H54 (cell line): ENCODE measurements at regions not wholly inside any gene's neighbourhood (a gene's known extent, or its start where the extent isn't known, plus 50 kb on each side); places are given as distances from the start of the nearest gene placed in this dataset.

Experiments used
- DNase-seq: peaks from one replicate; pipeline ENCODE4 v3.0.0; 2011; ENCODE audit warnings: low spot score, mixed read lengths; ENCODE audit not compliant: insufficient read length
- FAIRE-seq: peaks from 3 replicates; lab custom pipeline; 2011; peaks lifted over from hg19 to GRCh38; lab: Jason Lieb, UNC
- POLR2A ChIP-seq: IDR thresholded peaks from 2 replicates; pipeline ENCODE4 v1.6.1; 2011; ENCODE audit warnings: low read depth, mild to moderate bottlenecking, low read length

DNA sequence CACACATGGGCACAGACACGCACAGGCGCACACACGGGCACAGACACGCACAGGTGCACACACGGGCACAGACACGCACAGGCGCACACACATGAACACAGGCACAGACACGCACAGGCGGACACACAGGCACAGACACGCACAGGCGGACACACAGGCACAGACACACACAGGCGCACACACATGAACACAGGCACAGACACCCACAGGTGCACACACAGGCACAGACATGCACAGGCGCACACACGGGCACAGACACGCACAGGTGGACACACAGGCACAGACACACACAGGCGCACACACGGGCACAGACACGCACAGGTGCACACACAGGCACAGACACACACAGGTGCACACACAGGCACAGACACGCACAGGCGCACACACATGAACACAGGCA lies 312.8 kb upstream of the IRX1 start:
- DNase-seq (no peak), FAIRE-seq (no peak)
- TF ChIP-seq POLR2A: no peak

DNA sequence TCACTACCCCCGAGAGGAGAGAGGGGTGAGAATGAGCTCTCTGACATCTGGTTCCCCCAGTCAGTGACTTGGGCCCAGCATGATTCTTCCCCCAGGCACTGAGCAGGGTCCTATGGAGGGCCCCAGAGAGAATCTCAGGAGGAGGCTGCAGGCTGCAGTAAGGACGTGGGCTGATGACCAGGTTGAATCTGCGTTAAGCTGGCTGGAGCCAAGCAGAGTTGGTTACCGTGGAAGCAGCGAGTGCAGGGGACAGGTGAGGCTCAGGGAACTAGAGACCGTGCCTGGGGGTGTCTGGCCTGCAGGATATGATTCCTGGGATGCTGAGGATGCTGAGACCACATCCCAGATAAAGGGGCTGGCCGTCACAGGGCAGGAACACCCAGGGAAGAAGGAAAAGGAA lies 314.3 kb upstream of the IRX1 start:
- FAIRE-seq (no peak), DNase-seq (no peak)
- TF ChIP-seq POLR2A: no peak

DNA sequence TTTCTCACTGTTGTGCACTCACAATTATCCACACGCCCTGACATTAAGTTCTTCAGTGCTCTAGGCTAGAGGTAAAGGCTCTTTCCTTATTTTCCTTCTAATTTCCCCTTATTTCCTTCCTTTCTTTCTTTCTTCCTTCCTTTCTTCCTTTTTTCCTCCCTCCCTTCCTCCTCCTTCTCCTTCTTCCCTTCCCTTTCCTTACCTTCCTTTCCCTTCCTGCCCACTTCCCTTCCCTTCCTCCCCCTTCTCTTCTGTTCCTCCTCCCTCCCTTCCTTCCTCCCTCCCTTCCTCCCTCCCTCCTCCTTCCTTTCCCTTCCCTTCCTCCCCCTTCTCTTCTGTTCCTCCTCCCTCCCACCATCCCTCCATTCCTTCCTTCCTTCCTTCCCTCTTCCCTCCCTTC lies 317.0 kb upstream of the IRX1 start:
- no peak for TF ChIP-seq POLR2A
- DNase-seq: no peak
- no peak for FAIRE-seq

DNA sequence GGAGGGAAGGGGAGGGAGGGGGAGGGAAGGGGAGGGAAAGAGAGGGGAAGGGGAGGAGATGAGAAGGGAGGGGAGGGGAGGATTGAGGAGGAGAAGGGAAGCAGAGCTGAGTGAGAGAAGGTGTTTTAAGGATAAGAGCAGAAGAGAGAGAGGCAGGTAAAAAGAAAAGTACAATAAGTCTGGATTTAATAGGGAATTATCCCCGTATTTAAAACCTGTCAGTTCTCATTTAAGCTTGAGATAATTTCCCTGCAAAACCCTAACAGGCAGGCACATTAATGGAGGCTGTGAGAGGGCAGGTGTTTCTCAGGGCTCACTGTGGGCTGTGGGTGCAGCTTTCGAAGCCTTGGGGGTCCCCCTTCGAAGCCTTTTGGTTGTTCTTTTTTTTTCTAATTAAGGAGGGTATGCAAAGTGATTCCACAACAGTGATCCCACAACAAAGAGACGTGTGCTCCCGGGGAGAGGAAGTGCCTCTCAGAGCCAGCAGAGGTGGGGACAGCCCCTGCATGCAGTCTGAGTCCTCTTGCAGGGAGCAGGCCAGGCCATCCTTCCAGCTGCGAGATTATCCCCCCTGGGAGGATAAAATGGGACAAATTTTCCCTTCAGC lies 317.9 kb upstream of the IRX1 start:
- DNase-seq (no peak), FAIRE-seq (no peak)
- no peak for TF ChIP-seq POLR2A

DNA sequence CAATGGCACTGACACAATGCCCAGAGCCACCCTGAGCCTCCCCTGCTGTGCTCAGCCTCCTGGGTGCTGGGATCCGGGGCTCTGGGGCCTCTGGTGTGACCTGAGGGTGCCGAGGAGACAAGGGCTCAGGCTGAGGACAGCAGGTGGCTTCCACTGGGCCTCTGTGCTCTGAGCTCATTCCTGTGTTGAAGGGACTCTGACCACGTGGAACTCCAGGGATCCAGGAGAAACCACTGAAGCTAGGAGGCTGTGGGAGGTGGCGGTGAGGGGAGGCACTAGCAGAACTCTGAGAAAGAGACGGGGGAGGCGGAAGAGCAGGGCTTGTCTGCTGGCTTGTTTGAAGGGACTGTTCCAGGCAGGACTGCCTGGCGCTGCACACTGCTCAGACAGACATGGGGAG lies 318.7 kb upstream of the IRX1 start:
- TF ChIP-seq POLR2A: no peak
- FAIRE-seq (no peak), DNase-seq (no peak)

DNA sequence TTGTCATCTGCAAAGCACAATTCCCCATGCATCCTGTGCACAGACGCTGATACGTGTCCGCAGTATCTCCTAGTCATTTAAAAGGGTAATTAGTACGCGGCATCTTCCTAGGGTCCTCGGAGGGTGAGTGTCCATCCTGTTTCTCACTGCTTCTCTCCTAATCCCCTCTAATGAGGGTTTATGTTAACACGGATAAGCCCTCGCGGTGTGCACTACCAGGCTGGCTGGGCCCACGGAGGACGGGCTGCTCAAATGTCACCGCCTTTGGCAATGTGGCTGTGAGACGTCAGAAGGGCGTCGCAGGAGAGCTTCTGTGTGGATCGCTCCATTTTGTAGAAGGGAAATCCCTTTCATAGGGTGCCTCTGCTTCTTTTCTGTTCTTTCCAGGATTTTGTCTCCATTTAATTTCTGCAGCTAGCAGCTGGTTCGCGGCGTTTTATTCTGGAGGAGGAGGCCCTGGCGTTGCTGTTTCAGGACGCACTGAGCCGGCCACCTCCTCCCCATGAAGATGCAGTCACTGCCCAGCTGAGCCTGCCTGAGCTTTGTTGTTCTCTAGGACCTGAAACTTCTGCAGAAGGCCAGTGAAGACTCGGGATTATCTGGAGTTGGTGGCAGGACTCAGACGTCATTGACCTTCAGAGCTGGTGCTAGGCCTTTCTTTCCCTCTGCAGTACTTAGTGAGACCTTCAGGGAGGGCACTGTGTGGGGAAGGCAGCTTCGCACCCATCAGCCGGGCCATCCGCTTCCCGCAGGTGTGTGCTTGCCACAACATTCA lies 326.1 kb upstream of the IRX1 start:
- TF ChIP-seq POLR2A: no peak
- DNase-seq (no peak), FAIRE-seq (no peak)

DNA sequence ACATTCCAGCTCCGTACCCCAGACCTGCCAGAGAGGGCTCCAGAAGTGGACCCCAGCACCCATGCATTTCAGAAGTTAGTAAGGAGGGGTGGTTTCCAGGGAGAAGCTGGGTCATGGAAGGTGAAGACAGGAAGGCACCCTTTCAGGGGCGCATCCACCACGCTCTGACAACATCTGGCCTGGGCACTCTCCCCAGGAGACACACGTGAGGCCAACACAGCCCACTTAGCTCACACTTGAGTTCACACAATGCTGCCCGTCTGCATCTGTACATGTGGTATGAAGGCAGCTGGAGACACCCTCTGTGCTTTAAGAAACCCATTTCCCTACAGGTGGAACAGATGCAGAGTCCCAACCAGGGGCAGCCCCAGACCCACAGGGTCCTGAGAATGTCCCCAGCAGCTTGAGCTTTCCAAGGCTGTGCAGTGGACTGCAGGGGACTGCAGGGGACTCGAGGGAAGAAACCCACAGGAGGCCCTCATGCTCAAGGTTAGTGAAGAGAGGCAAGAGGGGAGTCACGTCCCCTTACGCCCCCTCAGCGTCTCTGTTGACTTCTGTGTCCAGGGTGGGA lies 326.8 kb upstream of the IRX1 start:
- DNase-seq (no peak), FAIRE-seq (no peak)
- TF ChIP-seq POLR2A: no peak

DNA sequence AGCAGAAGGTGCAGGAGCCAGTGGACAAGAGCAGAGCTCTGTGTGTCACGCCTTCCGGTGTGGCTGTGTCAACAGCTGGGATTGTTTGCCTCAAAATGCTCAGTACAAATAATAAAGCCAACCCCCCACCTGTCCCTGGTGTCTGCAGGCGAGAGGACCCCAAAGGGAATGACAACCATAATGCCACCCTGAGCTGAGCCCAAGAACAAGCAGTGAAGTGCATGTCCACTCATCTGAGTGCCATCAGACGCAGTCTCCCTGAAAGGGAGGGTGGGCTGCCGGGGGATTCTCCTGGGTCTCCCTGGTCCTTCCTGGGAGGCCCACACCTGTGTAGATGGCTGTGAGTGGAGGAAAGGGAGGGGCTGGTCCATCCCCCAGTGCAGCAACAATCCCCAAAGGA lies 328.8 kb upstream of the IRX1 start:
- DNase-seq: no peak
- no peak for TF ChIP-seq POLR2A
- FAIRE-seq: no peak

DNA sequence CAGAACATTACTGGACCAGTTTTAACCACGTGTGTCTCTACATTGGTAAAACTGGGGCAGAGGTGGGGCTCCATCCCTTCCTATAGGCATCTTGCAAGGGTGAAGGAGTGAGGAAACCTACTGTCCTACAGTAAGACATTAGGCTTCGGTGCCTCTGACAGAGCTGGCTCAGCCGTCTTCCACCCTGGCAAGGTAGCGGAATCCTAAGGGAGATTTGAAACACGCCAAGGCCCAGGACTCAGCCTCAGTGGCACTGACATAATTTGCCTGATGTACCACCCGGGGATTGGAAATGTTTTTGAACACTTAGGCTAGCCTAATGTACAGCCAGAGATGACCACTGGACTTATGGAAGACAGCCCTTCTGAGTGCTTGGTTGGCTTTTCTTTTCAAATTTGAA lies 329.7 kb upstream of the IRX1 start:
- TF ChIP-seq POLR2A: no peak
- FAIRE-seq: no peak
- DNase-seq: no peak

DNA sequence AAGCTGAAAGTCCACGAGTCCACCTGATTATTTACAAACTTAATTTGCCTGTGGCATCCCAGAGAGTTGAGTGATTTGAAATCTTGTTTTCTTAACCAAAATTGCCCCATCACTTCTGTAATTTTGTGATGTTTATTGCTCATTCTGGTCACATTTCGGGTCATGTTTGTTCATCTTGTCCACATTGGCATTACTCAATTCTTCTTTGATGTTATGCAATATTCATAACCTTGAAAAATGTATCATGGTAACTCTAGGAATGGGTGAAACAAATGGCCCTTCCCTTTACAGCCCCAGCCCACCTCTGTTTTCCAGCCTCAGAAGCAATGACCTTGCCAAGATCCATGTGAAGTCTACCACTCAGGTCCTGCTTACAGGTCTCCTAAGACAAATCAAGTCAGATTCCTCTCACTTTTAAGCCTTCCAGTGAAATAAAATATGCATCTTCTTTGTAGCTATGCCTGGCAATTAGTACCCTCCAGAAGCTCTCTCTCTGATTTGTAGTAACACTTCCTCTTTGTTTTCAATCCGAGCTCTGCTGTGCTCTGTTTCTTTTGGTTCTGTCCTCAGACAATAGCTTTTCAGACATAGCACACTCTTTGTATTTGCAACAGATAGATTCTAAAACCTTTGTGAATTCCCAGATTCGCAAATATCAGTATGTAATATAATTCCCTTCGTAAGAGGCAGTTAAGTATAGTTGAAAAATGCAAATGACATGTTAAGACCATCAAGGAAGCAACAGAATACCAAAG lies 330.3 kb upstream of the IRX1 start:
- no peak for FAIRE-seq
- no peak for DNase-seq
- no peak for TF ChIP-seq POLR2A

DNA sequence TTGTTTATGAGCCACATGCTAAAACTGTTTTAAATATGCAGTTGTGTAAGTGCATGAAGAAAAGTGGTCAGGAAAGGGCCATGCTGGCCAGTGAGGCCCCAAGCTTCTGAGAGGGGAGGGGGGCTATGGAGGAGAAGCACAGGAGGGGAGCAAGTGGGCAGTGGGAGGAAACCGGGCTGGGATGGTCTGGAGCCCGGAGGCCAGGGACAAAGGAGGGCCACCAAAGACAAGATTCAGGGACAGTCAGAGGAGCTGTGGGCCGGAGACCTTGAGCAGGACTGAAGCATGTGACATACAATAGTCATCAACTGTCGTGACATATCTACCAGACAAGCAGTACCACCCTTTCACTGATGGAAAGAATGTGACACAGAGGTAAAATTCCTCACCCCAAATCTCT lies 333.2 kb upstream of the IRX1 start:
- no peak for DNase-seq
- no peak for FAIRE-seq
- no peak for TF ChIP-seq POLR2A

DNA sequence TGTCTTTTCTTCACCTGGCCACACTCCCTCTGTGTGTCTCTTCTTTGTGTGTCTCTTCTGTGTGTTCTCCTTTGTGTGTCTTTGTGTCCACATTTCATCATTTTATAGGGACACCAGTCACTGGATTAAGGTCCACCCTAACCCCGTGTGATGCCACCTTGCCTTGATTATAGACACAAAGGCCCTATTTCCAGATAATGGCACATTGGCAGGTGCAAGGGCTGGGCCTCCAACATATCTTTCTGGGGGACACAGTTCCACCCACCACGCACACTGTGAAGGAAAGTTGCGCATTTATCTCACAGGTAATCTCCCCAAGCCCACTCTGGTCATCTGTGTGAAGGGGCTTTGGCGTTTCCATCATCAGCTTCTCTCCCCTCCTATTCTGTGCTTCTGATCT lies 334.6 kb upstream of the IRX1 start:
- no peak for TF ChIP-seq POLR2A
- FAIRE-seq (no peak), DNase-seq (no peak)

DNA sequence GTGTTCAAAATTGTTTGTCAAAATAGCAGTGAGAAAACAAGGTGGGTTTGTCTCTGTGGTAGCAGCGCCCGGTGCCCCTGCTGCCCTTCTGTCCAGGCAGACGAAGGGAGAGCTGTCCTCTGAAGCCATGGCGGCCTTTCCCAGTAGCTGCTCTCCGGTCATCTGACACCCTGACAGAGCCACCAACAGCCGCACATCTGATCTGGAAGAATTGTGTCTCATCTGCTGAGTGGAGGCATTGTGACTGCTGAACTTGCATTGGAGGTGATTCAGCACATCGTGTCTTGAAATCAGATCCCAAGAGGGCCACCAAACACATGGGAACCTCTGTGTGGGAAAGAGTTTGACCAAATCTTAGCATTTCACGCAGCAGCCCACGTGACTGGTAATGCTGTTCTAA lies 337.6 kb upstream of the IRX1 start:
- DNase-seq (no peak), FAIRE-seq (no peak)
- no peak for TF ChIP-seq POLR2A

DNA sequence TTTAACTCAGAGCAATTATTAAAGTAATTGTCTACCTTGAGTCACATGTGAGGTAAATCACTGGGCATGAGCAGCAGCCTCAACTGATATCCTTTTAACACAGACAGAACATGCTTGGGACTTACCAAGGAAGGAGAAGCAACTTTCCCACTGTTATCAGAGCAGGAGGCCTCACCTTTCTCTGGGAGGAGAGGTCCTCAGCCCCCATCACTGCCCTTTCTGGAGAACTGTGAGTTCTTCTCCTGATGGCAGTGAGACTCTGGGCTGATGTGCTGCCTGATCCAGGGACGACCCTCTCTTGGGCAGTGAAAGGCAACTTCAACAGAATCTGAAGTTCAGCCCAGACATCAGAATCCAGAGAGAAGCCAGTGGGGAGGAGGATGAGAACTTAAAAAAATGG lies 343.4 kb upstream of the IRX1 start:
- DNase-seq: no peak
- FAIRE-seq: no peak
- no peak for TF ChIP-seq POLR2A
